H1 (cell line): ENCODE measurements at regions not wholly inside any gene's neighbourhood (a gene's known extent, or its start where the extent isn't known, plus 50 kb on each side); places are given as distances from the start of the nearest gene placed in this dataset.

ENCODE experiments used
- CTCF ChIA-PET: fragments of 300-600 bp; sonication (Branson Sonifier 250); formaldehyde crosslinking; loops from one replicate; lab custom pipeline; 2021; ENCODE audit not compliant: partially characterized antibody; lab: Charles Lee
- POLR2A ChIA-PET: fragments of 300-600 bp; sonication (Branson Sonifier 250); formaldehyde crosslinking; loops from one replicate; lab custom pipeline; 2021; ENCODE audit warnings: inconsistent platforms; ENCODE audit not compliant: partially characterized antibody; lab: Charles Lee
- DNase-seq, 2 experiments: peaks; one replicate each; pipeline versions ENCODE4 v3.0.0 to v3.0.0-alpha.2; 2010 to 2022; ENCODE audit warnings: low spot score in 2 of 2, low read depth in 1 of 2, mixed read lengths in 1 of 2
- FAIRE-seq: peaks from 2 replicates; lab custom pipeline; 2011; peaks lifted over from hg19 to GRCh38; lab: Jason Lieb, UNC
- H2AFZ ChIP-seq: 2 replicates; pipeline ENCODE4 v1.8.1; 2012; ENCODE audit warnings: low read length, inconsistent platforms
- H2AK5ac ChIP-seq: 2 replicates; pipeline ENCODE4 v1.6.1; 2013; ENCODE audit warnings: low read depth, low read length
- H2BK120ac ChIP-seq: replicated peaks from 2 replicates; pipeline ENCODE3; 2013; ENCODE audit warnings: low read depth, low read length, inconsistent platforms
- H2BK12ac ChIP-seq: 2 replicates; pipeline ENCODE4 v1.6.1; 2013; ENCODE audit warnings: low read depth, low read length
- H2BK15ac ChIP-seq: 2 replicates; pipeline ENCODE4 v1.6.1; 2013; ENCODE audit warnings: low read length
- H2BK20ac ChIP-seq: 2 replicates; pipeline ENCODE4 v1.6.1; 2013; ENCODE audit warnings: low read length
- H2BK5ac ChIP-seq: 2 replicates; pipeline ENCODE4 v1.6.1; 2013; ENCODE audit warnings: low read depth, low read length
- H3K14ac ChIP-seq: 2 replicates; pipeline ENCODE4 v1.6.1; 2013; ENCODE audit warnings: inconsistent platforms; ENCODE audit not compliant: insufficient read length
- H3K18ac ChIP-seq: 2 replicates; pipeline ENCODE4 v1.6.1; 2013; ENCODE audit warnings: low read length; ENCODE audit errors: extremely low read depth
- H3K23ac ChIP-seq: 2 replicates; pipeline ENCODE4 v1.6.1; 2013; ENCODE audit warnings: inconsistent platforms; ENCODE audit not compliant: insufficient read length
- H3K23me2 ChIP-seq: 2 replicates; pipeline ENCODE4 v1.6.1; 2013; ENCODE audit warnings: low read depth, low read length
- H3K27ac ChIP-seq: 2 replicates; pipeline ENCODE4 v1.6.1; 2011; ENCODE audit warnings: low read depth, low read length, inconsistent platforms
- H3K27me3 ChIP-seq, 4 experiments: replicated peaks in 1 of 4; 1 replicate in 1 of 4; 2 replicates in 3 of 4; pipeline versions ENCODE4 v1.6.1 to v1.8.1; 2011 to 2013; ENCODE audit warnings: low read length in 3 of 4, mild to moderate bottlenecking in 3 of 4, inconsistent platforms in 2 of 4, mixed read lengths in 2 of 4, moderate library complexity in 1 of 4; ENCODE audit not compliant: control insufficient read depth in 3 of 4, insufficient read depth in 3 of 4; ENCODE audit errors: extremely low read depth in 1 of 4
- H3K36me3 ChIP-seq, 4 experiments: 2 replicates each; pipeline versions ENCODE4 v1.6.1 to v1.8.1; 2011 to 2013; ENCODE audit warnings: mild to moderate bottlenecking in 4 of 4, low read length in 3 of 4, moderate library complexity in 2 of 4, control low read depth in 1 of 4, inconsistent platforms in 1 of 4; ENCODE audit not compliant: insufficient read depth in 4 of 4, control insufficient read depth in 2 of 4
- H3K4ac ChIP-seq: replicated peaks from 2 replicates; pipeline ENCODE3; 2013; ENCODE audit warnings: low read length, low read depth, mixed read lengths, inconsistent platforms; ENCODE audit not compliant: insufficient read length
- H3K4me1 ChIP-seq, 4 experiments: replicated peaks in 1 of 4; 1 replicate in 1 of 4; 2 replicates in 3 of 4; pipeline versions ENCODE4 v1.6.1 to v1.8.1; 2011 to 2013; ENCODE audit warnings: low read length in 3 of 4, inconsistent platforms in 2 of 4, mixed read lengths in 1 of 4; ENCODE audit not compliant: insufficient read depth in 4 of 4, control insufficient read depth in 3 of 4
- H3K4me2 ChIP-seq, 2 experiments: 2 replicates each; pipeline versions ENCODE4 v1.6.1 to v1.8.1; 2011 to 2013; ENCODE audit warnings: low read depth in 2 of 2, low read length in 2 of 2, control low read depth in 1 of 2, inconsistent platforms in 1 of 2, mild to moderate bottlenecking in 1 of 2; ENCODE audit not compliant: insufficient read depth in 1 of 2
- H3K4me3 ChIP-seq, 4 experiments: fragments of 200-600, 300-600 bp in 1 of 4; sonication (generic), shearing (Covaris generic), sonication (Bioruptor Twin) in 1 of 4; 2 replicates each; pipeline versions ENCODE4 v1.5.1 to v1.8.1; 2011 to 2016; ENCODE audit warnings: low read length in 4 of 4, low read depth in 3 of 4, control low read depth in 2 of 4, inconsistent platforms in 2 of 4, mild to moderate bottlenecking in 2 of 4, mixed read lengths in 1 of 4, moderate library complexity in 1 of 4; ENCODE audit not compliant: insufficient read depth in 2 of 4; ENCODE audit errors: extremely low read depth in 1 of 4
- H3K56ac ChIP-seq: replicated peaks from 2 replicates; pipeline ENCODE3; 2013; ENCODE audit warnings: low read depth, mild to moderate bottlenecking, mixed read lengths, low read length, inconsistent platforms; ENCODE audit not compliant: insufficient read length
- H3K79me1 ChIP-seq: 2 replicates; pipeline ENCODE4 v1.6.1; 2013; ENCODE audit warnings: low read depth, low read length, control low read depth
- H3K79me2 ChIP-seq, 2 experiments: 2 replicates each; pipeline versions ENCODE4 v1.6.1 to v1.8.1; 2012 to 2013; ENCODE audit warnings: low read length in 2 of 2, mild to moderate bottlenecking in 2 of 2, inconsistent platforms in 1 of 2; ENCODE audit not compliant: insufficient read depth in 2 of 2, control insufficient read depth in 1 of 2
- H3K9ac ChIP-seq, 4 experiments: replicated peaks in 1 of 4; 1 replicate in 1 of 4; 2 replicates in 3 of 4; pipeline versions ENCODE4 v1.6.1 to v1.8.1; 2011 to 2013; ENCODE audit warnings: low read depth in 3 of 4, low read length in 3 of 4, control low read depth in 2 of 4, mild to moderate bottlenecking in 2 of 4, moderate library complexity in 2 of 4, inconsistent platforms in 1 of 4; ENCODE audit errors: extremely low read depth in 1 of 4
- H3K9me3 ChIP-seq, 2 experiments: 2 replicates each; pipeline versions ENCODE4 v1.6.1 to v1.8.1; 2012 to 2013; ENCODE audit warnings: mild to moderate bottlenecking in 2 of 2, moderate library complexity in 2 of 2, control low read depth in 1 of 2, inconsistent platforms in 1 of 2, low read depth in 1 of 2, low read length in 1 of 2, mixed read lengths in 1 of 2; ENCODE audit not compliant: insufficient read depth in 2 of 2
- H4K20me1 ChIP-seq, 2 experiments: replicated peaks in 1 of 2; 2 replicates each; pipeline versions ENCODE3 to v1.8.1; 2011 to 2013; ENCODE audit warnings: inconsistent platforms in 2 of 2, low read length in 2 of 2, mild to moderate bottlenecking in 1 of 2; ENCODE audit not compliant: insufficient read depth in 2 of 2, control insufficient read depth in 1 of 2
- H4K5ac ChIP-seq: 2 replicates; pipeline ENCODE4 v1.6.1; 2013; ENCODE audit warnings: low read length, low read depth, mixed read lengths, inconsistent platforms; ENCODE audit not compliant: insufficient read length
- H4K8ac ChIP-seq: 2 replicates; pipeline ENCODE4 v1.8.0; 2013; ENCODE audit warnings: mild to moderate bottlenecking, moderate library complexity, low read length, inconsistent platforms; ENCODE audit not compliant: insufficient read depth; ENCODE audit errors: extremely low read depth
- H4K91ac ChIP-seq: replicated peaks from 2 replicates; pipeline ENCODE3; 2013; ENCODE audit warnings: low read length, mixed read lengths, inconsistent platforms; ENCODE audit not compliant: insufficient read length
- CHD1 ChIP-seq: IDR thresholded peaks from 2 replicates; pipeline ENCODE4 v1.6.1; 2012; ENCODE audit warnings: low read depth, low read length, improper control_type of control experiment
- POU5F1 ChIP-seq: IDR thresholded peaks from 2 replicates; pipeline ENCODE4 v1.6.1; 2011; ENCODE audit warnings: low read depth, mild to moderate bottlenecking, low read length, moderate library complexity
- SAP30 ChIP-seq: fragments of 300-600 bp; sonication (generic); IDR thresholded peaks from 2 replicates; pipeline ENCODE4 v1.7.1; 2012; ENCODE audit warnings: low read length, moderate library complexity, mild to moderate bottlenecking, inconsistent platforms; ENCODE audit not compliant: insufficient read depth, insufficient replicate concordance
- TBP ChIP-seq: IDR thresholded peaks from 2 replicates; pipeline ENCODE4 v1.6.1; 2011; ENCODE audit warnings: low read depth, low read length, improper control_type of control experiment
- WGBS, 2 experiments: shearing (Covaris generic) in 1 of 2; methylation state at CpG; one replicate each; pipeline versions ENCODE4 v1.1.6 to v1.1.7; 2013 to 2015; ENCODE audit warnings: low lambda C conversion rate in 2 of 2, mixed read lengths in 2 of 2, inconsistent platforms in 1 of 2, low coverage in 1 of 2, missing lambda C conversion rate in 1 of 2; ENCODE audit not compliant: insufficient replicate concordance in 2 of 2, insufficient coverage in 1 of 2, insufficient read length in 1 of 2; ENCODE audit errors: extremely low coverage in 1 of 2, missing lambda C conversion rate in 1 of 2; 5-methylcytosine and 5-hydroxymethylcytosine counted together

DNA sequence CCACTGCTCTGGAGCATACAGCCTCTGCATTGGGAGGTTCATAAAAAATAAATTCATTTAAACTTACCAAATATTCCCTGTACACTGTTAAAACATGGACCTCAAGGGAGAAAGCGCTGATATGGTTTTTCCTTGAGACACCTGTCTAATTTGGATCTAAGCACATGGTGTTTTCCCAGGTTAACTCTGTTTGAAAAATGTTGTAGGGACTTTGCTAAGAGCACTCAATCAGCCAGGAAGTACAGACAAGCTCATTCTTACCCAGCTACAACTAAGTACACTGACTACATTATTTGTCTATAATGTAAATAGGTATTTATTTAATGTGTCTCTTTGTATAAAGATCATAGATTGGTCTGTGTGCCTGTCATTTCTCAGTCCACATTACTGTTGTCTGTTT is 61.8 kb upstream of the BCAR3 start:
- CTCF ChIA-PET, result interaction anchor here (0.7 to 4.3 kb wide), 3 partner anchors 8 to 101 kb away, joined by 3 to 37 read pairs (median 6); no protein-coding TSS in a partner anchor
- Histone ChIP-seq H3K9ac (no peak overlapping the region), H3K23me2 (no peaks in the 10 kb centered on the region; the same call in 1 of the 2 replicates), H4K91ac (no peak overlapping the region), H3K14ac (no peak overlapping the region), H2BK20ac (no peak overlapping the region), H3K9me3 (peaks cover 3 to 5% of the 10 kb centered on the region in 2 experiments; a peak in 2 of 4 replicates), H3K27me3 (no peaks in the 10 kb centered on the region; a peak in 1 of 7 replicates), H4K5ac (no peak overlapping the region), H3K36me3 (no peaks in the 10 kb centered on the region), H3K4ac (no peak overlapping the region), H3K27ac (no peak overlapping the region), H3K4me3 (no peak overlapping the region), H4K8ac (no peak overlapping the region), H3K4me1 (no peaks in the 10 kb centered on the region)
- no peak for FAIRE-seq
- 89% methylated on average over 1 of the region's 1 CpG; no CpG with 5 or more reads in 1 of the 2 experiments for WGBS, 2 experiments
- TF ChIP-seq TBP (no peak), CHD1 (no peak), SAP30 (no peak), POU5F1 (no peak)
- TF ChIP-seq, all 59 proteins: peak for 0
- H3K79me2 ChIP-seq, result no peaks in the 10 kb centered on the region
- H2BK5ac ChIP-seq, result no peak overlapping the region
- H3K18ac ChIP-seq, result no peak overlapping the region
- no peak overlapping the region for H2AFZ ChIP-seq
- POLR2A ChIA-PET, result no interaction called here
- DNase-seq, result no peak
- no peak overlapping the region for H3K23ac ChIP-seq
- H2AK5ac ChIP-seq, result no peak overlapping the region
- H3K56ac ChIP-seq, result no peak overlapping the region
- H2BK12ac ChIP-seq, result no peak overlapping the region
- H2BK15ac ChIP-seq, result no peak overlapping the region
- no peaks in the 10 kb centered on the region for H3K79me1 ChIP-seq
- no peak overlapping the region for H3K4me2 ChIP-seq
- H2BK120ac ChIP-seq, result no peak overlapping the region
- H4K20me1 ChIP-seq, result no peaks in the 10 kb centered on the region
